ENCODE measurements at regions not wholly inside any gene's neighbourhood (a gene's known extent, or its start where the extent isn't known, plus 50 kb on each side); places are given as distances from the start of the nearest gene placed in this dataset.

GRCh38 chr11:29334776-29335130, 682.1 kb downstream of the KCNA4 start:
- DNase-seq = no peak

GRCh38 chr11:29333993-29334775, 682.6 kb downstream of the KCNA4 start:
- DNase-seq = peak; percentile 14

- no peak for DNase-seq
Measured at GRCh38 chr11:29331451-29332010, 685.3 kb downstream of the KCNA4 start.

GRCh38 chr11:29328961-29329441, 687.8 kb downstream of the KCNA4 start:
- DNase-seq = peak; percentile 3

GRCh38 chr11:29327891-29328290, 688.9 kb downstream of the KCNA4 start:
- DNase-seq = no peak

GRCh38 chr11:29326757-29327156, 690.1 kb downstream of the KCNA4 start:
- no peak for DNase-seq

GRCh38 chr11:29324328-29324727, 692.5 kb downstream of the KCNA4 start:
- no peak for DNase-seq

GRCh38 chr11:29321293-29322132, 695.3 kb downstream of the KCNA4 start:
- DNase-seq = no peak

- DNase-seq = no peak
Measured at GRCh38 chr11:29320196-29320595, 696.6 kb downstream of the KCNA4 start.

- no peak for DNase-seq
Measured at GRCh38 chr11:29319210-29319609, 697.6 kb downstream of the KCNA4 start.

- DNase-seq = no peak
Measured at GRCh38 chr11:29318134-29318845, 698.5 kb downstream of the KCNA4 start.

GRCh38 chr11:29317694-29318093, 699.1 kb downstream of the KCNA4 start:
- DNase-seq = no peak

- no peak for DNase-seq
Measured at GRCh38 chr11:29315275-29315674, 701.6 kb downstream of the KCNA4 start.

- DNase-seq = no peak
Measured at GRCh38 chr11:29314211-29314610, 702.6 kb downstream of the KCNA4 start.

GRCh38 chr11:29312812-29313211, 704.0 kb downstream of the KCNA4 start:
- DNase-seq = no peak

GRCh38 chr11:29310725-29311342, 706.0 kb downstream of the KCNA4 start:
- DNase-seq = no peak

- DNase-seq = no peak
Measured at GRCh38 chr11:29309992-29310391, 706.8 kb downstream of the KCNA4 start.

GRCh38 chr11:29306527-29306926, 710.3 kb downstream of the KCNA4 start:
- no peak for DNase-seq

- no peak for DNase-seq
Measured at GRCh38 chr11:29305456-29306232, 711.2 kb downstream of the KCNA4 start.

- DNase-seq = no peak
Measured at GRCh38 chr11:29300420-29300819, 716.4 kb downstream of the KCNA4 start.

- no peak for DNase-seq
Measured at GRCh38 chr11:29296680-29297079, 720.1 kb downstream of the KCNA4 start.

- DNase-seq = no peak
Measured at GRCh38 chr11:29293825-29294224, 723.0 kb downstream of the KCNA4 start.
